HepG2 (cell line): ENCODE measurements at regions not wholly inside any gene's neighbourhood (a gene's known extent, or its start where the extent isn't known, plus 50 kb on each side); places are given as distances from the start of the nearest gene placed in this dataset.

ENCODE experiments used
- ATAC-seq: fragments of 200-7000 bp; cut with Tn5 transposase; 3 replicates; pipeline ENCODE4 v1.9.1; 2020; ENCODE audit warnings: mild to moderate bottlenecking, moderate library complexity
- BruUV-seq: library from RNA; stranded (reverse); fragments of 400-500 nt; replicated peaks from 2 replicates; lab custom pipeline; 2021; lab: Mats Ljungman, UMichigan
- CTCF ChIA-PET: fragments of 300-600 bp; formaldehyde crosslinking; extraction: SDS; loops from one replicate; lab custom pipeline; 2021; ENCODE audit warnings: low total read pairs, inconsistent platforms, low intra/inter-chr PET ratio; lab: Yijun Ruan, JAX
- POLR2A ChIA-PET: fragments of 350-600 bp; sonication (Branson Sonifier 250); formaldehyde crosslinking; loops from one replicate; lab custom pipeline; 2020; ENCODE audit warnings: antibody characterized with exemption, inconsistent platforms; lab: Yijun Ruan, JAX
- DNase-seq: peaks from one replicate; pipeline ENCODE4 v3.0.0-alpha.2; 2015; ENCODE audit warnings: low spot score
- FAIRE-seq: peaks from 3 replicates; lab custom pipeline; 2011; peaks lifted over from hg19 to GRCh38; lab: Jason Lieb, UNC
- H2AFZ ChIP-seq: one replicate; pipeline ENCODE4 v1.6.1; 2011; ENCODE audit warnings: low read length, inconsistent platforms
- H3K27ac ChIP-seq: fragments of 300-600 bp; 3 replicates; pipeline ENCODE4 v1.8.0; 2011; ENCODE audit warnings: mixed run types, mild to moderate bottlenecking, mixed read lengths, low read length, inconsistent platforms; ENCODE audit not compliant: insufficient read depth; ENCODE audit errors: extremely low read length
- H3K27me3 ChIP-seq, 2 experiments: fragments of 200-600 bp in 1 of 2; 2 replicates in 1 of 2; 3 replicates in 1 of 2; pipeline versions ENCODE4 v1.6.0 to v1.8.0; 2011; ENCODE audit warnings: low read length in 2 of 2, mild to moderate bottlenecking in 2 of 2, moderate library complexity in 2 of 2, inconsistent platforms in 1 of 2; ENCODE audit not compliant: insufficient read depth in 2 of 2, control insufficient read depth in 1 of 2
- H3K36me3 ChIP-seq, 2 experiments: fragments of 200-600 bp in 1 of 2; replicated peaks in 1 of 2; 2 replicates in 1 of 2; 3 replicates in 1 of 2; pipeline versions ENCODE4 v1.5.1 to v1.8.0; 2011; ENCODE audit warnings: low read length in 2 of 2, inconsistent platforms in 1 of 2; ENCODE audit not compliant: insufficient read depth in 2 of 2, control insufficient read depth in 1 of 2
- H3K4me1 ChIP-seq: 2 replicates; pipeline ENCODE4 v1.5.1; 2012; ENCODE audit warnings: low read length, inconsistent platforms; ENCODE audit not compliant: insufficient read depth
- H3K4me2 ChIP-seq: 2 replicates; pipeline ENCODE4 v1.6.0; 2011; ENCODE audit warnings: low read depth, low read length, inconsistent platforms
- H3K4me3 ChIP-seq, 3 experiments: fragments of 200-600 bp in 1 of 3; sonication (generic), shearing (Covaris generic) in 1 of 3; replicated peaks in 1 of 3; 2 replicates each; pipeline ENCODE4 v1.5.1; 2011 to 2016; ENCODE audit warnings: low read length in 3 of 3, inconsistent platforms in 2 of 3, low read depth in 2 of 3, mild to moderate bottlenecking in 2 of 3, control low read depth in 1 of 3, mixed read lengths in 1 of 3; ENCODE audit not compliant: insufficient read depth in 1 of 3
- H3K79me2 ChIP-seq: one replicate; pipeline ENCODE4 v1.6.1; 2011; ENCODE audit warnings: low read length, inconsistent platforms; ENCODE audit not compliant: insufficient read depth
- H3K9ac ChIP-seq: 2 replicates; pipeline ENCODE4 v1.6.0; 2011; ENCODE audit warnings: mild to moderate bottlenecking, low read depth, low read length, inconsistent platforms; ENCODE audit not compliant: insufficient read depth
- H3K9me3 ChIP-seq: 2 replicates; pipeline ENCODE4 v1.5.1; 2012; ENCODE audit warnings: mild to moderate bottlenecking, low read length
- H4K20me1 ChIP-seq: 2 replicates; pipeline ENCODE4 v1.6.0; 2011; ENCODE audit warnings: inconsistent platforms, mild to moderate bottlenecking, low read length, moderate library complexity; ENCODE audit not compliant: insufficient read depth
- HES4 ChIP-seq: sonication (generic); formaldehyde crosslinking; IDR thresholded peaks from 2 replicates; pipeline ENCODE4 v1.9.0; 2021; ENCODE audit warnings: mild to moderate bottlenecking, missing genetic modification reagents, borderline replicate concordance
- PAX8 ChIP-seq: sonication (generic); formaldehyde crosslinking; IDR thresholded peaks from 2 replicates; pipeline ENCODE4 v1.8.0; 2022; ENCODE audit warnings: mild to moderate bottlenecking, missing genetic modification reagents, borderline replicate concordance
- SATB2 ChIP-seq: sonication (generic); formaldehyde crosslinking; IDR thresholded peaks from 2 replicates; pipeline ENCODE4 v1.5.0; 2020; ENCODE audit warnings: missing genetic modification reagents
- SUZ12 ChIP-seq: fragments of 150-350 bp; IDR thresholded peaks from 2 replicates; pipeline ENCODE4 v1.6.1; 2014; ENCODE audit warnings: low read depth, low read length
- ZNF180 ChIP-seq: sonication (generic); formaldehyde crosslinking; IDR thresholded peaks from 2 replicates; pipeline ENCODE4 v1.4.0; 2020; ENCODE audit warnings: low read depth, missing genetic modification reagents, borderline replicate concordance
- ZNF251 ChIP-seq: sonication (generic); formaldehyde crosslinking; IDR thresholded peaks from 2 replicates; pipeline ENCODE4 v1.9.0; 2021; ENCODE audit warnings: mild to moderate bottlenecking, missing genetic modification reagents
- ZNF3 ChIP-seq: IDR thresholded peaks from 2 replicates; pipeline ENCODE4 v1.7.0; 2017; ENCODE audit warnings: inconsistent platforms
- ZNF382 ChIP-seq: sonication (generic); formaldehyde crosslinking; IDR thresholded peaks from 2 replicates; pipeline ENCODE4 v1.5.0; 2020; ENCODE audit warnings: missing genetic modification reagents, mild to moderate bottlenecking, borderline replicate concordance
- ZNF678 ChIP-seq: sonication (generic); formaldehyde crosslinking; IDR thresholded peaks from 2 replicates; pipeline ENCODE4 v1.4.0; 2020; ENCODE audit warnings: mild to moderate bottlenecking, missing genetic modification reagents
- ZSCAN29 ChIP-seq: sonication (generic); formaldehyde crosslinking; conservative IDR thresholded peaks from 2 replicates; pipeline ENCODE4 v1.4.0; 2020; ENCODE audit warnings: mild to moderate bottlenecking, missing genetic modification reagents
- WGBS: methylation state at CpG from one replicate; pipeline ENCODE4 v1.1.6; 2017; ENCODE audit warnings: low lambda C conversion rate; 5-methylcytosine and 5-hydroxymethylcytosine counted together
- in situ Hi-C: cut with HindIII; loops from 2 replicates; pipeline ENCODE4 v1.10.0; 2017; ENCODE audit warnings: low pct_unique_long_range_greater_than_20kb; ENCODE audit not compliant: extremely low pct_ligation_motif_present
- intact Hi-C: fragments of 100-400 bp; cut with micrococcal nuclease; formaldehyde crosslinking; loops from one replicate; pipeline ENCODE4 v1.10.0; 2022; ENCODE audit not compliant: unreplicated experiment
- TF ChIP-seq, protein P1 (sequence below): sonication (generic); formaldehyde crosslinking; conservative IDR thresholded peaks from 2 replicates; pipeline ENCODE4 v1.8.0; 2022; ENCODE audit warnings: mild to moderate bottlenecking, moderate library complexity, missing genetic modification reagents
- TF ChIP-seq, protein P2 (sequence below): sonication (generic); formaldehyde crosslinking; conservative IDR thresholded peaks from 2 replicates; pipeline ENCODE4 v1.5.0; 2020; ENCODE audit warnings: missing genetic modification reagents
- TF ChIP-seq, protein P3 (sequence below): sonication (generic); formaldehyde crosslinking; IDR thresholded peaks from 2 replicates; pipeline ENCODE4 v1.4.0; 2020; ENCODE audit warnings: mild to moderate bottlenecking, missing genetic modification reagents
- TF ChIP-seq, protein P4 (sequence below): sonication (generic); formaldehyde crosslinking; IDR thresholded peaks from 2 replicates; pipeline ENCODE4 v1.5.1; 2020; ENCODE audit warnings: mild to moderate bottlenecking, moderate library complexity, missing genetic modification reagents
- TF ChIP-seq, protein P5 (sequence below): sonication (generic); formaldehyde crosslinking; IDR thresholded peaks from 2 replicates; pipeline ENCODE4 v1.8.1; 2023; ENCODE audit warnings: mild to moderate bottlenecking, missing genetic modification reagents, borderline replicate concordance

DNA sequence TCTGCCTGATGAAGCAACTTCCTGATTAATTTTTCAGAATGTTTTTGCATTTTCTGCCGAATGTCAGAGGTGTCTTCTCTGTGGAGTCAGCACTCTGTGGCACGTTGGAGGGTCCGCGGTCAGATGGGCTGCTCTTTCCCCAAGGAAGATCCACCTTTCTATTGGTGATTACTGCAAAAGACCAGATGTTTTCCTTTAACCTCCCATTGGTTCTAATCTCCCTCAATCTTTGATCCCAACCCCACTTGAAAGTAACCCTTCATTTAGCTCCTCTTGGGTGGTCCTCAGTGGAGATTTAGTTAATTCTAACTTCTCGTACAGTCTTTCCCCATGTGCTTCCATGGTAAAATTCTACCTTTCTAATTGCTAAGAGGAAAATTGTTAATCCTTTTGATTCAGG, 397.7 kb upstream of the DDHD1 start:
- H3K9ac ChIP-seq = no peak overlapping the region
- H3K4me2 ChIP-seq = no peak overlapping the region
- H3K27ac ChIP-seq = no peak overlapping the region
- no TSS peak for BruUV-seq
- no peak overlapping the region for H2AFZ ChIP-seq
- WGBS = 77% methylated on average over 5 of the region's 5 CpGs
- no peak for ATAC-seq
- H3K4me3 ChIP-seq = no peak overlapping the region
- no peak for FAIRE-seq
- no peaks in the 10 kb centered on the region for H3K9me3 ChIP-seq
- in situ Hi-C loops (no loop called here), intact Hi-C loops (no loop called here)
- H3K27me3 ChIP-seq = no peaks in the 10 kb centered on the region
- H3K79me2 ChIP-seq = no peaks in the 10 kb centered on the region
- TF ChIP-seq PAX8 (CRISPR knock-in tag) = no peak
- no peak for TF ChIP-seq ZNF678 (CRISPR knock-in tag)
- TF ChIP-seq, protein P1, sequence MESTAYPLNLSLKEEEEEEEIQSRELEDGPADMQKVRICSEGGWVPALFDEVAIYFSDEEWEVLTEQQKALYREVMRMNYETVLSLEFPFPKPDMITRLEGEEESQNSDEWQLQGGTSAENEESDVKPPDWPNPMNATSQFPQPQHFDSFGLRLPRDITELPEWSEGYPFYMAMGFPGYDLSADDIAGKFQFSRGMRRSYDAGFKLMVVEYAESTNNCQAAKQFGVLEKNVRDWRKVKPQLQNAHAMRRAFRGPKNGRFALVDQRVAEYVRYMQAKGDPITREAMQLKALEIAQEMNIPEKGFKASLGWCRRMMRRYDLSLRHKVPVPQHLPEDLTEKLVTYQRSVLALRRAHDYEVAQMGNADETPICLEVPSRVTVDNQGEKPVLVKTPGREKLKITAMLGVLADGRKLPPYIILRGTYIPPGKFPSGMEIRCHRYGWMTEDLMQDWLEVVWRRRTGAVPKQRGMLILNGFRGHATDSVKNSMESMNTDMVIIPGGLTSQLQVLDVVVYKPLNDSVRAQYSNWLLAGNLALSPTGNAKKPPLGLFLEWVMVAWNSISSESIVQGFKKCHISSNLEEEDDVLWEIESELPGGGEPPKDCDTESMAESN = no peak
- no peak for TF ChIP-seq ZNF382 (CRISPR knock-in tag)
- TF ChIP-seq ZSCAN29 (CRISPR knock-in tag) = no peak
- no peak for TF ChIP-seq HES4
- no peak for TF ChIP-seq ZNF3 (CRISPR knock-in tag)
- TF ChIP-seq ZNF251 (CRISPR knock-in tag) = no peak
- TF ChIP-seq, protein P2, sequence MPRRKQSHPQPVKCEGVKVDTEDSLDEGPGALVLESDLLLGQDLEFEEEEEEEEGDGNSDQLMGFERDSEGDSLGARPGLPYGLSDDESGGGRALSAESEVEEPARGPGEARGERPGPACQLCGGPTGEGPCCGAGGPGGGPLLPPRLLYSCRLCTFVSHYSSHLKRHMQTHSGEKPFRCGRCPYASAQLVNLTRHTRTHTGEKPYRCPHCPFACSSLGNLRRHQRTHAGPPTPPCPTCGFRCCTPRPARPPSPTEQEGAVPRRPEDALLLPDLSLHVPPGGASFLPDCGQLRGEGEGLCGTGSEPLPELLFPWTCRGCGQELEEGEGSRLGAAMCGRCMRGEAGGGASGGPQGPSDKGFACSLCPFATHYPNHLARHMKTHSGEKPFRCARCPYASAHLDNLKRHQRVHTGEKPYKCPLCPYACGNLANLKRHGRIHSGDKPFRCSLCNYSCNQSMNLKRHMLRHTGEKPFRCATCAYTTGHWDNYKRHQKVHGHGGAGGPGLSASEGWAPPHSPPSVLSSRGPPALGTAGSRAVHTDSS (CRISPR knock-in tag) = no peak
- no peak for TF ChIP-seq ZNF180 (CRISPR knock-in tag)
- no peak for TF ChIP-seq SUZ12
- TF ChIP-seq, protein P3, sequence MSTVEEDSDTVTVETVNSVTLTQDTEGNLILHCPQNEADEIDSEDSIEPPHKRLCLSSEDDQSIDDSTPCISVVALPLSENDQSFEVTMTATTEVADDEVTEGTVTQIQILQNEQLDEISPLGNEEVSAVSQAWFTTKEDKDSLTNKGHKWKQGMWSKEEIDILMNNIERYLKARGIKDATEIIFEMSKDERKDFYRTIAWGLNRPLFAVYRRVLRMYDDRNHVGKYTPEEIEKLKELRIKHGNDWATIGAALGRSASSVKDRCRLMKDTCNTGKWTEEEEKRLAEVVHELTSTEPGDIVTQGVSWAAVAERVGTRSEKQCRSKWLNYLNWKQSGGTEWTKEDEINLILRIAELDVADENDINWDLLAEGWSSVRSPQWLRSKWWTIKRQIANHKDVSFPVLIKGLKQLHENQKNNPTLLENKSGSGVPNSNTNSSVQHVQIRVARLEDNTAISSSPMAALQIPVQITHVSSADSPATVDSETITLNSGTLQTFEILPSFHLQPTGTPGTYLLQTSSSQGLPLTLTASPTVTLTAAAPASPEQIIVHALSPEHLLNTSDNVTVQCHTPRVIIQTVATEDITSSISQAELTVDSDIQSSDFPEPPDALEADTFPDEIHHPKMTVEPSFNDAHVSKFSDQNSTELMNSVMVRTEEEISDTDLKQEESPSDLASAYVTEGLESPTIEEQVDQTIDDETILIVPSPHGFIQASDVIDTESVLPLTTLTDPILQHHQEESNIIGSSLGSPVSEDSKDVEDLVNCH (CRISPR knock-in tag) = no peak
- TF ChIP-seq SATB2 = no peak
- TF ChIP-seq, protein P4, sequence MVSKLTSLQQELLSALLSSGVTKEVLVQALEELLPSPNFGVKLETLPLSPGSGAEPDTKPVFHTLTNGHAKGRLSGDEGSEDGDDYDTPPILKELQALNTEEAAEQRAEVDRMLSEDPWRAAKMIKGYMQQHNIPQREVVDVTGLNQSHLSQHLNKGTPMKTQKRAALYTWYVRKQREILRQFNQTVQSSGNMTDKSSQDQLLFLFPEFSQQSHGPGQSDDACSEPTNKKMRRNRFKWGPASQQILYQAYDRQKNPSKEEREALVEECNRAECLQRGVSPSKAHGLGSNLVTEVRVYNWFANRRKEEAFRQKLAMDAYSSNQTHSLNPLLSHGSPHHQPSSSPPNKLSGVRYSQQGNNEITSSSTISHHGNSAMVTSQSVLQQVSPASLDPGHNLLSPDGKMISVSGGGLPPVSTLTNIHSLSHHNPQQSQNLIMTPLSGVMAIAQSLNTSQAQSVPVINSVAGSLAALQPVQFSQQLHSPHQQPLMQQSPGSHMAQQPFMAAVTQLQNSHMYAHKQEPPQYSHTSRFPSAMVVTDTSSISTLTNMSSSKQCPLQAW = no peak
- TF ChIP-seq, protein P5, sequence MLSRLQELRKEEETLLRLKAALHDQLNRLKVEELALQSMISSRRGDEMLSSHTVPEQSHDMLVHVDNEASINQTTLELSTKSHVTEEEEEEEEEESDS (CRISPR knock-in tag) = no peak
- H3K4me1 ChIP-seq = no peaks in the 10 kb centered on the region
- no peak for DNase-seq
- CTCF ChIA-PET = no interaction called here
- no peaks in the 10 kb centered on the region for H4K20me1 ChIP-seq
- POLR2A ChIA-PET = no interaction called here
- no peaks in the 10 kb centered on the region for H3K36me3 ChIP-seq
